Right renal pelvis (tissue), 4 donors: ENCODE measurements at regions not wholly inside any gene's neighbourhood (a gene's known extent, or its start where the extent isn't known, plus 50 kb on each side); places are given as distances from the start of the nearest gene placed in this dataset.
"Not testable (repeated sequence)": the region's sequence is repeated elsewhere in the genome, so short reads cannot be mapped to it uniquely, and the experiment has no call there.

Experiments
- DNase-seq, 4 donors: peaks; one replicate each; pipeline ENCODE4 v3.0.0-alpha.2; 2013; ENCODE audit warnings: low read depth in 4 of 4, low spot score in 3 of 4, missing footprints in 1 of 4

DNA sequence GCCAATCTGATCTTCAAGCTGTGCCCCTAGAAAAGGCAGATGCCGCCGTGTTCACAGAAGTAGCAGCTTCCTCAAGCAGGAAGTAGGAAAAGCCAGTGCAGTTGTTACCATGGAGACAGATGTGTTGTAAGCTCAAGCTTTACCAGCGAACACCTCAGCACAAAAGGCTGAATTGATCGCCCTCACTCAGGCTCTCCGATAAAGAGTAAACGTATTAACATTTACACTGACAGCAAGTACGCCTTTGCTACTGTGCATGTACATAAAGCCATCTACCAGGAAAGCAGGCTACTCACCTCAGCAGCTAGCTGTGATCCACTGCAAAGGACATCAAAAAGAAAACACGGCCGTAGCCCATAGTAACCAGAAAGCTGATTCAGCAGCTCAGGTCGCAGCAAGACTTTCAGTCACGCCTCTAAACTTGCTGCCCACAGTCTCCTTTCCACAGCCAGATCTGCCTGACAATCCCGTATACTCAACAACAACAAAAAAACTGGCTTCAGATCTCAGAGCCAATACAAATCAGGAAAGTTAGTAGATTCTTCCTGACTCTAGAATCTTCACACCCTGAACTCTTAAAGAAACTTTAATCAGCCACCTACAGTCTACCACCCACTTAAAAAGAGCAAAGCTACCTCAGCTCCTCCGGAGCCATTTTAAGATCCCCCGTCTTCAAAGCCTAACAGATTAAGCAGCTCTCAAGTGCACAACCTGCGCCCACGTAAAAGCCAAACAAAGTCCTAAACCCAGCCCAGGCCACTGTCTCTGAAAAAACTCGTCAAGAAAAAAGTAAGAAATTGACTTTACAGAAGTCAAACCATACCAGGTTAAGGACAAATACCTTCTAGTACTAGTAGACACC, 160.0 kb downstream of the DEFB131A start:
- DNase-seq, result peak; percentile 31 to 52 (median 38)

DNA sequence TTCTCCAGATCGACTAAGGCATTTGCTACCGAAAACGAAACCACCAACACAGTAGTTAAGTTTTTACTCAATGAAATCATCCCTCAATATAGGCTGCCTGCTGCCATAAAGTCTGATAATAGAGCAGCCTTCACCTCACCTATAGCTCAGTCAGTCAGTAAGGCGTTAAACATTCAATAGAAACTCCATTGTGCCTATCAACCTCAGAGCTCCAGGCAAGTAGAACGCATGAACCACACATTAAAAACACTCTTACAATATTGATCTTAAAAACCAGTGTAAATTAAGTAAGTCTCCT, 160.6 kb downstream of the DEFB131A start:
- not testable (repeated sequence) for DNase-seq

DNA sequence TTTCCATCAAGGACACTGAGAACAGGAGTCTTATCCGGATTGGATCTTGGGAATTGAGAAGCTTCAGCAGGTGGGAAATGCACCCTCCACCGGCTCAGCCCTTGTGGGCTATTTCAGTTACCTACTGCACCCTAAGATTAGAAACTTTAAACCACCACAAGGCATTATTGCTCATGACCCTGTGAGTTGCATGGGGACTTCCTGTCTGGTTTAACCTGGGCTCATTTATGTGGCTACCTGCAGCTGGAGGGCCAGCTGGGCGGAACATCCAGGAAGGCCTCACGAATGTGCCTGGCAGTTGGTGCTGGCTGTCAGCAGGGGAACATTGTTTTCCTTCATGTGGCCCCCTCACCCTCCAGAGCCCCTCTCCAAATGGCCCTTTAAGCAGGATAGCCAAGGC, 164.1 kb downstream of the DEFB131A start:
- DNase-seq, result no peak

- not testable (repeated sequence) for DNase-seq
These were observed 166.1 kb downstream of the DEFB131A start for GRCh38 chr4:9610321-9610720.

DNA sequence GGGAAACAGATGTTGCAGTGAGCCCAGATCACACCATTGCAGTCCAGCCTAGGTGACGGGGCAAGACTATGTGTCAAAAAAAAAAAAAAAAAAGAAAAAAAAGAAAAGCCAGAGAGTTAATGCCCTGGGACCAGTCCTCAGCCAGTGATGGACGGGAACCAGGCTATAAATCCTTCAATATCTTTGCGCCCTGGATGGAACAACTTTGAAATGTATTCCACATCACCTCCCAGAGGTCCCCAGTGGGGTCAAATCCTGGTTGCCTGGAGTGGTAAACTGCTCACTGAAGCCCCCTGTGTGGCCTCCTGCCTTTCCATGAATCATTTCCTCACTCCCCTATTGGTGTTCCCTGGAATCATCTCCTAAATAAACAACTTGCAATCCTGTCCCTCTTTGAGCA, 166.9 kb downstream of the DEFB131A start:
- DNase-seq, result no peak

- not testable (repeated sequence) for DNase-seq
These were observed 145.0 kb upstream of the DRD5 start for GRCh38 chr4:9636411-9636810.

DNA sequence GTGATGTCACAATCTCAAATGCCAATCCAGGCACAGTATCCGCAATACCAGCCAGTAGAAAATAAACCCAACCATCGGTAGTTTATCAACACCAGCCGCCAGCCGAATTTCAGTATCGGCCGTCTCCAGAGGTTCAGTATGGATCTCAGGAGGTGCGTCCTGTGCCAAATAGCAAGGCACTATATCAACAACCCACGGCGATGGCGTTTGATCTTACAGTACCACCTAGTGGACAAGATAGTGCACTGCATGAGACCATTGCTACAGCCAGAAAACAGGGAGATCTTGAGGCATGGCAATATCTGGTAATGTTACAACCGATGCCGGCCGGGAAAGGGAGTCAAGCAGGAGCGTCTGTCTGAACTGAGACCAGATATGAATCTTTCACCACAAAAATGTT, 121.8 kb upstream of the DRD5 start:
- DNase-seq, result not testable (repeated sequence)

- not testable (repeated sequence) for DNase-seq
These were observed 120.5 kb upstream of the DRD5 start for GRCh38 chr4:9660955-9661354.

- DNase-seq, result not testable (repeated sequence)
These were observed 110.7 kb upstream of the DRD5 start for GRCh38 chr4:9670725-9671124.

- not testable (repeated sequence) for DNase-seq
These were observed 104.1 kb upstream of the DRD5 start for GRCh38 chr4:9677357-9677756.

DNA sequence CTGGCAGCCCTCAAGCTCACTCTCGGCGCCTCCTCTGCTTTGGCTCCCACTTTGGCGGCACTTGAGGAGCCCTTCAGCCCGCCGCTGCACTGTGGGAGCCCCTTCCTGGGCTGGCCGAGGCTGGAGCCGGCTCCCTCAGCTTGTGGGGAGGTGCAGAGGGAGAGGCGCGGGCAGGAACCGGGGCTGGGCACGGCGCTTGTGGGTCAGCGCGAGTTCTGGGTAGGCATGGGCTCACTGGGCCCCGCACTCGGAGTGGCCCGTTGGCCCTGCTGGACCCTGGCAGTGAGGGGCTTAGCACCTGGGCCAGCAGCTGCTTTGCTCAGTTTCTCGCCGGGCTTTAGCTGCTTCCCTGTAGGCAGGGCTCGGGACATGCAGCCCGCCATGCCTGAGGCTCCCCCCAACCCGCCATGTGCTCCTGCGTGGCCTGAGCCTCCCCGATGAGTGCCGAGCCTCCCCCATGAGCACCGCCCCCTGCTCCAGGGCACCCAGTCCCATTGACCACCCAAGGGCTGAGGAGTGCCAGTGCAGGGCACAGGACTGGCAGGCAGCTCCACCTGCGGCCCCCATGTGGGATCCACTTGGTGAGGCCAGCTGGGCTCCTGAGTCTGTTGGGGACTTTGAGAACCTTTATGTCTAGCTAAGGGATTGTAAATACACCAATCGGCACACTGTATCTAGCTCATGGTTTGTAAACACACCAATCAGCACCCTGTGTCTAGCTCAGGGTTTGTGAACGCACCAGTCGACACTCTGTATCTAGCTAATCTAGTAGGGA, 101.5 kb upstream of the DRD5 start:
- DNase-seq, result no peak

DNA sequence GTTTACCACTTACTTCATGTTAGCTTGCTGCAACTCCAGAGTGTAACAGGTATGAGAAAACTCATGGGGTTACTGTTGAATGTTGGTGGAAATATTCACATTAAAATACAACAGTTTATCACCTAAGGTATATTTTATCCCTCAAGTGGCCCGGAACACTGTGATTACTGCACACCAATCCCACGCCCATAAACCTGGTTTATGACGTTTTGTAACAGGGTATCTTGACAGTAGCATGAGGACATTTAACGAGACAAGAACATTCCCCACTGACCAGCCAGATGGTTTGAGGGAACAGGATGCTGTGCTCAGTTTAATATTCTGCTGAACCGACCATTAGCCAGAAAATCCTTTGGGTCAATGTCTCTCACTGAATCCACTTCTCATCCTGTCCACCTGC, 98.3 kb upstream of the DRD5 start:
- not testable (repeated sequence) for DNase-seq

- not testable (repeated sequence) for DNase-seq
These were observed 96.4 kb upstream of the DRD5 start for GRCh38 chr4:9685016-9685415.

DNA sequence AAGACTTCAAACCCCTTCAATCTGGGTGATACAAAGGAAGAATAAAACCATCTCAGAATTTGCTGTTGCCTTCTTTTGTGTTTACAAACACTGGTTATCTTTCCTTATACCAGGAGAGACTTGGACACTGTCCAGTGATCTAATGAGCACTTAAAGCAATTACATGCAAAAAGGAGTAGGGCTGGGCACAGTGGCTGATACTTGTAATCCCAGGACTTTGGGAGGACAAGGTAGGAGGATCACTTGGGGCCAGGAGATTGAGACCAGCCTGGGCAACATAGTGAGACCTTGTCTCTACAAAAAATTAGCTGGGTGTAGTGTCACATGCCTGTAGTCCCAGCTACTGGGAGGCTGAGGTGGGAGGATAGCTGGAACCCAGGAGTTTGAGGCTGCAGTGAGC, 95.7 kb upstream of the DRD5 start:
- DNase-seq, result no peak

- DNase-seq, result peak in 1 of 4 donors; percentile 20
These were observed 90.7 kb upstream of the DRD5 start for GRCh38 chr4:9690636-9691237.

DNA sequence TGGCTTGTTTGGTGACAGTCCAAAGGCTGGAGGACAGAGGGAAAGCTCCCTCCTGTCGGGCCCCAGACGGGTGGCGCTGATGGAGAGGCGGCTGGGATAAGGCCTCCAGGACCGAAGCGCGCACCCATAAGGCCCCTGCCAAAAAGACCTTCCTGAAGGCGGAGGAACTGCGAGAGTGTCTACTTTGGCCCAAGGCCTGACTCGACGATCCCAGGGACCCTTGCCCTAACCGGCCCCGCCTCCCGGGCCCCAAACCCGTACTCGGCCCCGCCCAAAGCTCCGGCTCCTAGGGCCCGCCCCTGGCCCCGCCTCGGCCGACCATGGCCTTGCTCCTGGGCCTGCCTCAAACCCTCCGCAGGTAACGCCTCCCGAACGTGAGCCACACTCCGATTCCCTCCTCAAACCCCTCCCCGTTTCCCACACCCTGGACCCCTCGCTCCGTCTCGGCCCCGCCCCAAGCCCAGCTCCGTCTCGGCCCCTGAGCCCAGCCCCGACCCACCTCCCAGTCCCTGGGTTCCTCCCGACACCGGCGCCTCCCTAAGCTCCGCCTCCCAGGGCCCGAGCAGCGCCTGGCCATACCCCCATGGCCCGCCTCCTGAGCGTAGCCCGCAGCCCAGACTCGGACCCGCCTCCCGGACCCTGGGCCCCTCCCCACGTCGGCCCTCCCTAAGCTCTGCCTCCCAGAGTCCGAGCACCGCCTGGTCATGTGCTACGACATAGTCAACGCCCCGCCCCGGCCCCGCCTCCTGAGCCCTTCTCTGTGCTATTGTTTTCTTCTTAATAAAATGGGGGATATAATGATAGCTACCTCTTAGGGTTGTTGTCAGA, 90.0 kb upstream of the DRD5 start:
- peak; percentile 85 to 91 (median 88) for DNase-seq

DNA sequence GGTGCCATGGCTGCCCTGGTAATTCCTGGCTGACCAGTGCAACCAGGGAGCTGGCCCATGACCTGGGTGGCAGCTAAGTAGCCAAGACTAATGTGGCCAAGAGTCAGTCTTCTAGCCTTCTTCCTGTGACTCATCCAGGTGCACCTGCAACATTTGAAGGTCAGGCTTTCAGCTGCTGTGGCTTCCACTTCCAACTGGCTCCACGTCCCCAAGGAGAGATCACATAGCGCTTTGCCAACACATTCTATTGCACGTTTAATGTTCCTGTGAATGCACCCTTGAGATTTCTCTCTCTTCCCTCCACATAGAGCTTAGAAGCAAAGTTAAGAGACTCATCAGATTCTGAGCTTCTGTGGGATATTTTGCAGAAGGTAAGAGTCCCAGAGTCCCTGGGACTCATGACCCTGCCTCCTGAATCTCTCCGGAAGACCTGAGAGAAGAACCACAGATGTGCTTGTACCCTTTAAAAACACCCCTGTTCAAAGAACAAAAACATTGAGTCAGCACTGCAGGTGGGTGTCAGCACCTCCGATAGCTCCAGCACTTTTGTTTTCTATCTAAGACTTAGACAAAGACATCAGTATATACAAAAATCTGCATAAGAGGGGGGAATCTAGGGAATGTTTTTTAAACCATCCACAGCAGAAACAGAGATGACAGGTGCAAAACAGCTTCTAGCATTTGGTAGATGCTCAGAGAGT, 88.5 kb upstream of the DRD5 start:
- not testable (repeated sequence) for DNase-seq

GRCh38 chr4:9694403-9694802, 87.0 kb upstream of the DRD5 start:
- DNase-seq, result not testable (repeated sequence)

DNA sequence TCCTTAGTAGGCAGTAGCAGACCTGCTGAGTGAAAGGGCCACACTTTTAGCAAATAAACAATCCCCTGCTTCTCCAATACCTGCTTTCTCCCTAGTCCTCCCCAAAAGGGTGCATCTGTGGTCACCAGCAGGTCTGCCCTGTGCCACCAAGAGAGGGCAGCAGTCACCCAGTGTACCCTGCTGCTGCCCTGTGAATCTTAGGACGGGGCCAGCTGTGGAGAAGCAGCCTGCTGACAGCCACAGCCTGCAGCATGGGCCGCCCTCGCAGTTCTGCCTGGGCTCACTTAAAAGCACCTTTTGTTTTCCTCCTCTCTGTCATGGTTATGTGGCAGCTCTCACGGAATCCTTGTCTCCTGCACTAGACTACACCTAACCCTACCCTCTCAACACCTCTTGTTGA, 85.4 kb upstream of the DRD5 start:
- peak in 1 of 4 donors; percentile 4 for DNase-seq

- not testable (repeated sequence) for DNase-seq
These were observed 84.9 kb upstream of the DRD5 start for GRCh38 chr4:9696561-9696960.
